Stimulated activated naive B cell treated with anti-CD40 and anti-IgM and Interleukin-4, amounts not matched to agents 10 μg/mL and 1 μg/mL and 100 μg/mL, for 72 hours (primary cell): ENCODE measurements at regions not wholly inside any gene's neighbourhood (a gene's known extent, or its start where the extent isn't known, plus 50 kb on each side); places are given as distances from the start of the nearest gene placed in this dataset.

ENCODE experiments used
- ATAC-seq, 2 donors: fragments of 150-1000 bp; cut with Tn5 transposase; replicated peaks; 2 replicates each; pipeline ENCODE4 v1.10.0; 2021; ENCODE audit warnings: moderate library complexity in 1 of 2
- DNase-seq: peaks from one replicate; pipeline ENCODE4 v3.0.0; 2021
- H3K27ac Mint-ChIP-seq: one replicate; pipeline ENCODE4 v1.8.0; 2022; ENCODE audit warnings: mild to moderate bottlenecking, mixed read lengths
- H3K27me3 Mint-ChIP-seq, 2 donors: one replicate each; pipeline ENCODE4 v1.8.0; 2022; ENCODE audit warnings: mixed read lengths in 2 of 2
- H3K36me3 Mint-ChIP-seq, 2 donors: one replicate each; pipeline ENCODE4 v1.8.0; 2022; ENCODE audit warnings: mixed read lengths in 2 of 2, mild to moderate bottlenecking in 1 of 2
- H3K4me1 Mint-ChIP-seq, 2 donors: one replicate each; pipeline ENCODE4 v1.8.0; 2022; ENCODE audit warnings: mixed read lengths in 2 of 2, mild to moderate bottlenecking in 1 of 2
- H3K4me3 Mint-ChIP-seq, 2 donors: one replicate each; pipeline ENCODE4 v1.8.0; 2022; ENCODE audit warnings: mild to moderate bottlenecking in 2 of 2, mixed read lengths in 2 of 2, moderate library complexity in 1 of 2
- H3K9me3 Mint-ChIP-seq, 2 donors: one replicate each; pipeline ENCODE4 v1.8.0; 2022; ENCODE audit warnings: mixed read lengths in 2 of 2, mild to moderate bottlenecking in 1 of 2

DNA sequence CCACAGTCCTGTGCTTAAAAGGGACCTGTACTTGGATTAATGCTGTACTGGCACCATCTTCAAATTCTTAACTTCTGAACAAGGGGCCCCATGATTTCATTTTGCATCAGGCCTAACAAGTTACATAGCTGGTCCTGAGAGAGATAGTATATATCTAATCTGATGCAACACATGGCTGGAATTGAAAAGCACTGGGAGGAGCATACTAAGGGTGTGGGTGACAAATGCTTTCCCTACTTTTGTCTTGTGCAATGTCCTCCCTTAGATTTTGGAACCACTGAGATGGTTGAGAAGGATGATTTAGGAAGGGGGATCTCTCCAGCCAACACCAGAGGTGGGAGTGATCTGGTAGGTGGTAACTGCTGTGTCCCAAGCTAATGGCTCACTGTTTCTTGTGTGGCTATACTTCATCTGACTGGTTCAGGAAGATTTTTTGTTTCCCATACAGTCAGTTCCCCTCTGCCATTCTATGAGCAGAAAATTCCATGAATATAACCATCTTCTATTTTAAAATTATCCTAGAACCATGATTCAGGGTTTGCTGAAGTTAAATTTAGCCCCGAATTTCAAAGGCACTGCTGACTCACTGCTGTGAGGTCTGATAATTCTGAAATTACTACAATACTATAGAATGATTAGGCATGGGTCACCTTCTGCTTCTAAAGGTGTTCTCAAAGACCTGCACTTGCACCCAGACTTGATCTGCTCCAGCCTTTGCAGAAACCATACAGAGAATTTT is 108.3 kb upstream of the NCKAP5 start:
- H3K27me3 Mint-ChIP-seq, result peaks cover 10 to 11% of the 10 kb centered on the region in 2 donors
- no peak overlapping the region for H3K27ac Mint-ChIP-seq
- no peaks in the 10 kb centered on the region for H3K4me1 Mint-ChIP-seq
- no peaks in the 10 kb centered on the region for H3K36me3 Mint-ChIP-seq
- ATAC-seq (no peak), DNase-seq (no peak)
- H3K9me3 Mint-ChIP-seq, result peaks cover 0 to 5% of the 10 kb centered on the region in 2 donors
- H3K4me3 Mint-ChIP-seq, result no peak overlapping the region

DNA sequence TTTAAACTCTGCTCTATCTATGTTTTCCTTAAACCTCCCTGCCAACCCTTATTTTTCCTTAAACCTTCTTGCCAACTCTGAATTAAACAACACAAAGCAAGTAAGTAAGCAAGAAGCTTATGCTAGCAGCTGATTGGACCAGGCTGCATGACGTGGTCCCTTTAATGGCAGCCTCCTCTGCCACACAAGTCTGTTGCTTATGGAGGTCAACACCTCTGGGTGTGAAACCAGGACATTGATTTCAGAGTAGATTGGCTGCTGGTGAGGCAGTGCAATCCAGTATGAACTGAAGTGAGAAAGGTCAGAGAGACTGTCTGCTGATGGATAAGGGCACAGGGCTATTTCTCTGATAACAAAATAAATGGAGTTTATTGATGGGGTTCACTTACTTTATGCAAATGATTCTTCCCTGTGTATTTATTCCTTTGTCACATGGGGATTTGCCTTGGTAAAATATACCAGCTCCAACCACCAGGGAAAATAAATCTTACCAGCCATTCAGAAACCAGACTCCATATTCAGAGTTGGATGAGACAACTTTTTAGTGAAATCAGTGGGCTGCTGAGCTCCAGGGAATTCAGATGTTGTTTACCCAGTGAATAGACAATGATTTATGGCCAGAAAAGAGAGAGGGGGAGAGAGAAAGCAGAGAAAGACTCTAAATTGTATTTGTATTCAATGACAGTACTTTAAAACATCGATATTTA is 112.2 kb upstream of the NCKAP5 start:
- DNase-seq (no peak), ATAC-seq (no peak)
- H3K4me3 Mint-ChIP-seq, result no peak overlapping the region
- H3K27me3 Mint-ChIP-seq, result peaks cover 3% of the 10 kb centered on the region in 2 donors
- H3K4me1 Mint-ChIP-seq, result no peaks in the 10 kb centered on the region
- no peak overlapping the region for H3K27ac Mint-ChIP-seq
- no peaks in the 10 kb centered on the region for H3K36me3 Mint-ChIP-seq
- H3K9me3 Mint-ChIP-seq, result peaks cover 0 to 2% of the 10 kb centered on the region in 2 donors

DNA sequence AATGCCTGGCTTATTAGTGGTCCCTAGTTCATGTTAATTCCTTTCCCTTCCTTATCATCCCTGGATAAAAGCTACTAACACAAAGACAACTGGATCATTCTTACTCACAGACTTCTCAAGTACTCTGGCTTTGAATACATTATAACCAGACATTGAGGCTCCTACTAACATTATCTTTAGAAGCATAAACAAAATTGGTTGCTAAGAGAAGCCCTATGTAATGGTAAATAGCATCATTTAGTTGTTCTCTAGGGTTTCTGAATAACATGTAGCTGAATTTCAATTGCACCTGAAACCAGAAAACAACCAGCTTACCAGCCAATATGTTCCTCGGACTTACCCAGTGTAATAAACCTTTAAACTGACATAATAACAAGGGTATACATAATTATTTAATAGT is 114.1 kb upstream of the NCKAP5 start:
- no peak overlapping the region for H3K4me3 Mint-ChIP-seq
- DNase-seq (no peak), ATAC-seq (no peak)
- H3K27ac Mint-ChIP-seq, result no peak overlapping the region
- no peaks in the 10 kb centered on the region for H3K36me3 Mint-ChIP-seq
- H3K9me3 Mint-ChIP-seq, result peaks cover 0 to 2% of the 10 kb centered on the region in 2 donors
- H3K4me1 Mint-ChIP-seq, result no peaks in the 10 kb centered on the region
- H3K27me3 Mint-ChIP-seq, result no peaks in the 10 kb centered on the region

DNA sequence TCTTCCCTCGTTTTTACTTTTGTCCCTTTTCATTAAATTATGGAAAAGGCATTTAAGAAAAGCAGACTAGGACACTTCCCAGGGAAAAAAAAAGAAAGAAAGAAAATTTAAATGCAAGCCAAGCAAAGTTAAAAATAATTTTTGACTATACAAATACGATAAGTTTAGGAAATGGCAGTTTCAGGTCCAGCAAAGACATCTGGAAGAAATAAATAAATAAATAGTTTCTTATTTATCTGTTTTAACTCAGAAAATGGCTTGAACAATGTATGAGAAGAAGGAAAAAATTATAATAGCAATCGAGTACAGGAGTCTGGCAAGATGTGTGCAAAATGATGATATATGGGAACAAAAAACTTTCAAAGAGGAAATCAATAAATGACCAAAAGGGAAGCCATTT is 114.6 kb upstream of the NCKAP5 start:
- ATAC-seq, result no peak
- H3K27me3 Mint-ChIP-seq, result peaks cover 0 to 5% of the 10 kb centered on the region in 2 donors
- DNase-seq, result no peak
- peaks cover 0 to 2% of the 10 kb centered on the region in 2 donors for H3K9me3 Mint-ChIP-seq
- H3K4me3 Mint-ChIP-seq, result no peak overlapping the region
- H3K27ac Mint-ChIP-seq, result no peak overlapping the region
- H3K36me3 Mint-ChIP-seq, result no peaks in the 10 kb centered on the region
- no peaks in the 10 kb centered on the region for H3K4me1 Mint-ChIP-seq

DNA sequence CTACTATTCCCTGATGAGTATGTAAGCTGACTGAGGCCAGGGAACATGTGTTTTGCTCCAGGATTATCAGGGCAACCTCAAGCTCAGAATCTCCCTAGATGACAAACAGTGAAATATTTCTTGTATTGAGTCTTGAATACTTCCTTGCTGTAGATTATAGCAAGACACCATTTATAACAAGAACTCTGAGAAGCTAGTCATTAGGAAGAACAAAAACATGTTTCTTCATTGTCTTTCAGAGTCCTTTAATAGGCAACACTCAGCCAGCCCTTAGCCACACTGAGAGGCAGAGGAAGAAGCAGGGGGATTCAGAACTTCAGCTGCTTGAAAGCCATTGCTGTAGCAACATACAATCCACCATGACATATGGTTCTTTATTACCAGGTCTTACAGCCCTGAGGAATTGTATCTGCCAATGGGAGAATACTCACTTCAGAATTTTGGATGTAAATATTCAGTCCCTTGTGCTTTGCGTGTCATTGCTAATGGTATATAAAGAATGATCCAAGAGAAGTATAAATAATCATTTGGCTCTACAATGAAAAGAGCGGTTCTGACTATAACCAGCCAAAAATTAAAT is 117.5 kb upstream of the NCKAP5 start:
- H3K27ac Mint-ChIP-seq, result no peak overlapping the region
- no peaks in the 10 kb centered on the region for H3K4me1 Mint-ChIP-seq
- peaks cover 0 to 10% of the 10 kb centered on the region in 2 donors for H3K27me3 Mint-ChIP-seq
- H3K36me3 Mint-ChIP-seq, result no peaks in the 10 kb centered on the region
- H3K4me3 Mint-ChIP-seq, result no peak overlapping the region
- no peaks in the 10 kb centered on the region for H3K9me3 Mint-ChIP-seq
- DNase-seq (no peak), ATAC-seq (no peak)

DNA sequence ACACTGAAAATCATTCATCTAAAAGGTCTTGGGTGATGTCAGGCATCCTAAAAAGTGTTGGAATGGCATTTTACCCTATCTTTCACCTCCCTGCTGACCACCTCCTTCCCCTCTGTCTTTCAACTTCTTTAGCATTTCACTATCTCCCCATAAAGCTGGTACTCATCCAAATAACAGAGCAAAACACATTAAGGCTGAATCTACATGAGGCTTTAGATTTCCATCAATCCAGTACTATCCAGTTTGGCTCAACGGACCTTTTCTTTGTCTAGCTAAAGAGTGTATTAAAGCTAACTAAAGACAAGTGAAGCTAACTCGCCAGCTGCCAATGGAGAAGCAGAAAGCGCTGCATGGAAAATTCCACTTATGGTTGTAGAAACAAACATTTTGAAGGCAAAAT is 122.5 kb upstream of the NCKAP5 start:
- Mint-ChIP-seq H3K27me3 (peaks cover 0 to 10% of the 10 kb centered on the region in 2 donors), H3K4me1 (no peaks in the 10 kb centered on the region), H3K27ac (no peak overlapping the region), H3K4me3 (no peak overlapping the region), H3K36me3 (no peaks in the 10 kb centered on the region), H3K9me3 (peaks cover 0 to 8% of the 10 kb centered on the region in 2 donors)
- no peak for DNase-seq
- ATAC-seq, result no peak

DNA sequence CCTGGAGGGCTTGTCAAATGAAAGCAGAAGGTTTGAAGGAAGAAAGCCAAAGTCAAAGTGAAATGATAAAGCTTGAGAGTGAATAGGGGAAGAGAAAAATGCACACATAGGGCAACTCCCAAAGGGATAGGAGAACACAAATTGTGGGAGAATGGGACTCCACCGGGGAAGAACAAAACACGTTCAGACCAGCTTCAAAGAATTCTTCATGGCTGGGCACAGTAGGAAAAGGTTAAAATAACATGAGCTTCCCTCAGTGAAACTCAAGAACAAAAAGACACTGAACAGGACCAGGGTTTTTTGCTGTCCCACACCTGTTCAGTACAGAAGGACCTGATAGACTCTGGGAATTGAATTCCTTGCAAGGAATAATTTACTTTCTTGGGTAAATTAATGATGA is 123.1 kb upstream of the NCKAP5 start:
- no peaks in the 10 kb centered on the region for H3K4me1 Mint-ChIP-seq
- peaks cover 0 to 10% of the 10 kb centered on the region in 2 donors for H3K27me3 Mint-ChIP-seq
- peaks cover 0 to 8% of the 10 kb centered on the region in 2 donors for H3K9me3 Mint-ChIP-seq
- ATAC-seq (no peak), DNase-seq (no peak)
- no peak overlapping the region for H3K4me3 Mint-ChIP-seq
- no peaks in the 10 kb centered on the region for H3K36me3 Mint-ChIP-seq
- no peak overlapping the region for H3K27ac Mint-ChIP-seq

DNA sequence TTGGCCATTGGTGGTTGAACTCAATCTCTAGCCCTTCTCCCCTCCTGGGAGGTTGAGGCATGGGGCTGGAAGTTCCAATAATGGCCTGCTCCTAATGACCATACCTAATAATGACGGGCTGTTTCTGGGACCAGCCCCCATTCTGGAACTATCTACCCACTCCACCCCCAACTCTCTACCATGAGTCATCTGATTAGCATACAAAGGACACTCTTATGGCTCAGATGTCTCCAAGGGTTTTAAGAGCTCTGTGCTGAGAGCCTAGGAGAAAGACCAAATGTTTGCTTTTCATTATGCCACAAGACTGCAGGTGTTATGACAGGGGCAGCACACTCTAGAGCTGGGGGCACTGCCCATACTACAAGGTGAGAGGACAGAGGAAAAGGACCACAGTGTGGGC is 137.0 kb upstream of the NCKAP5 start:
- no peak for DNase-seq
- Mint-ChIP-seq H3K4me1 (no peaks in the 10 kb centered on the region), H3K9me3 (peaks cover 4 to 6% of the 10 kb centered on the region in 2 donors), H3K36me3 (no peaks in the 10 kb centered on the region), H3K27ac (no peak overlapping the region), H3K4me3 (no peak overlapping the region), H3K27me3 (no peaks in the 10 kb centered on the region)
- ATAC-seq, result no peak

DNA sequence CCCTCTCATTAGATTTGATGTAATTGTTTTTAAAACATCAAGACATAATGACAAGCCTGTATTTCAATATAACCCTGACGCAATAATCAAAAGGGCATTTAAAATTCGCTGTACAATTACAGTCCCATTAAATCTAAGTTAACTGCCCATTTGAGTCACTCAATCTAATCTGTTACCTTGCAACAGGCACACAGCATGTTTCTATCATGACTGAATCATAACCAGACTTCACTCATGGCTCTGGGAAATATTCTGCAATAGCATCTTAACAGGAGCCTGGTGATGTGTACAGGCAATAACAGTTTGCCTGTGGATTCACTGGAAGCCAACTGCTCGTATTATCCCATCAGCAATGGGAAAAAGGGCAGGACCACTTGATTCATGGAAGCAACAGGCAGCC is 142.3 kb upstream of the NCKAP5 start:
- H3K9me3 Mint-ChIP-seq, result peaks cover 4 to 5% of the 10 kb centered on the region in 2 donors
- no peak for DNase-seq
- H3K27me3 Mint-ChIP-seq, result no peaks in the 10 kb centered on the region
- ATAC-seq, result no peak
- no peak overlapping the region for H3K4me3 Mint-ChIP-seq
- H3K27ac Mint-ChIP-seq, result no peak overlapping the region
- no peaks in the 10 kb centered on the region for H3K36me3 Mint-ChIP-seq
- no peaks in the 10 kb centered on the region for H3K4me1 Mint-ChIP-seq

DNA sequence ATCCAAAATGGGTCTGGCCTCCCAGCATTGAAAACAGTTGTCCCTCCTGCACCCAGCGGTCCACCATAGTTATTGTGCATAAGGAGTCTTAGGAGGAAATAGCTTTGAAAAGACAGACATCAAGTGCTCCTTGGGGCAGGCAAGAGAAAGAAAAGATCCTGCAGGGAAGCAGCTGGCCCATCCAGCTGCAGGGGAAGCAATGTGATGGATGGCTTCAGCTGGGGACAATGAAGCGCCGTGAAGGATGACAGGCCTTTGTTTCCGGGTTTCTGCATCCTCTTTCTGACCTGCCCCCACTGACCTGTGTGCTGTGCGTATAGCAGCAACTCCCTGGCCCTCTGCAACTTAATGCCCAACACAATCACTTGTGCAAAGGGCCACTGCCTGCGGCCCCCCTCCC is 142.9 kb upstream of the NCKAP5 start:
- no peaks in the 10 kb centered on the region for H3K36me3 Mint-ChIP-seq

DNA sequence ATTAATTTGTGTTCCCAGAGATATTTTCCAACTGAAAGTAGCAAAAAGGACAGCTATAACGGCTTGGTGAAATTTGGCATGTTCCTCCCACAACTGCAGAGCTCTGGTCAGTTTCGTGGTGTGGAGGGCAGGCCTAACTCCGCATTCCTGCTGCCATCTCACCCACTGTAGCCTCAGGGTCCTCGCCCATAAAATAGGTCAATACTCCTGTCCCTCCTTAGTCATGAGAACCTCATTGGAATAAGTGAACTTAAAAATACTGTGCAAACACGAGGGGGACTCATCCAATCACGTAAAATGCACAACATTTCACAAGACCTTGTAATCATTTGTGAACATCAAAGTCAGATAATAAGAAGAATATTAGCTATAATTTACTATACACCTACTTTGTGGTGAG is 143.5 kb upstream of the NCKAP5 start:
- no peak overlapping the region for H3K4me3 Mint-ChIP-seq

More for the DNA sequence above, 142.9 kb upstream of the NCKAP5 start:
- H3K9me3 Mint-ChIP-seq, result peaks cover 4 to 5% of the 10 kb centered on the region in 2 donors
- DNase-seq (no peak), ATAC-seq (no peak)
- H3K4me1 Mint-ChIP-seq, result no peaks in the 10 kb centered on the region
- H3K27me3 Mint-ChIP-seq, result no peaks in the 10 kb centered on the region
- H3K27ac Mint-ChIP-seq, result no peak overlapping the region
- no peak overlapping the region for H3K4me3 Mint-ChIP-seq

DNA sequence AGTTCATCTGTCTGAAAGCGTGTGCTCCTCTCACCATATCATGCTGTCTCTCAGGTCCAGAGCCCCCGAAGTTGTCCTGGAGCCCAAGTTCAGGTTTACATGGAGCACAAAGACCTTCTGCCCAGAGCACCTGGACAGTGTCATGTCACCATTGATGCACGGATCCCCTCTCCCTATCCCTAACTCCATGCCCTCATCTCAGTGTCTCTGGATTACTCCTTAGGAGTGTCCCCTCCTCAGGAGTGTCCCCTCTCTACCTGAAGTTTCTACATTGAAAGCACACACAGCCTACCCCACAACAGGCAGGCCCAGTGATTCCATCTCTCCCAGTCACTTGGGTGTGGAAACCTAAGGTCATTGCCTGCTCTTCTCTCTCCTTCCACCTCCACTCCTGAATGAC is 144.1 kb upstream of the NCKAP5 start:
- Mint-ChIP-seq H3K27me3 (peaks cover 0 to 6% of the 10 kb centered on the region in 2 donors), H3K27ac (no peak overlapping the region), H3K36me3 (no peaks in the 10 kb centered on the region), H3K4me1 (no peaks in the 10 kb centered on the region), H3K9me3 (peaks cover 4 to 5% of the 10 kb centered on the region in 2 donors), H3K4me3 (no peak overlapping the region)
- no peak for ATAC-seq
- no peak for DNase-seq

More for the DNA sequence above, 143.5 kb upstream of the NCKAP5 start:
- H3K27me3 Mint-ChIP-seq, result peaks cover 0 to 3% of the 10 kb centered on the region in 2 donors
- H3K9me3 Mint-ChIP-seq, result peaks cover 4 to 5% of the 10 kb centered on the region in 2 donors
- ATAC-seq, result no peak
- H3K27ac Mint-ChIP-seq, result no peak overlapping the region
- H3K4me1 Mint-ChIP-seq, result no peaks in the 10 kb centered on the region
- DNase-seq, result no peak
- H3K36me3 Mint-ChIP-seq, result no peaks in the 10 kb centered on the region

DNA sequence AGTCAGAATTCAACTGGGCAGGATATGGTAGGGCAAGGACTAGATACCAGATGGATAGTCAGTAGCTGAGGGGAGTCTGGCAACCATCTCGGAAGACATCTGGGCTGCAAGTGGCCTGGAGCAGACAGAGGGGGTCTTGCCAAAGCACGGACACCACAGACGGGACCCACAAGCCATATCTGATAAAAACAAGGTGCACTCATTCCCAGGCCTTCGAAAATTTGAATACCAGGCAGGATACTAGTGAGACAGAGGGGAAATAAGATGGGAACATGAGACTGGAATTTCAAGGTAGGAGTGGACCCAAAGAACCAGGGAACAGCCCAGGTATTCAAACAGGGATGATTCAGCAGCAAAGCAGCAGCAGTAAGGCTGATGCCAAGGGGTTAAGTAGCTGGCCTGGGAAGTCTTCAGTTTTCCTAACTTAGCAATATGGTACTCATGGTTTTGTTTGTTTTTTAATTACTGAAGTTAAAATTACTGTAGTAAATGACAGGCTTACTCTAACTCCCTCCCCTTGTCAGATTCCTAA is 144.9 kb upstream of the NCKAP5 start:
- H3K4me1 Mint-ChIP-seq, result no peaks in the 10 kb centered on the region
- ATAC-seq (no peak), DNase-seq (no peak)
- no peak overlapping the region for H3K4me3 Mint-ChIP-seq
- H3K27ac Mint-ChIP-seq, result no peak overlapping the region
- peaks cover 4 to 5% of the 10 kb centered on the region in 2 donors for H3K9me3 Mint-ChIP-seq
- H3K36me3 Mint-ChIP-seq, result no peaks in the 10 kb centered on the region
- peaks cover 0 to 6% of the 10 kb centered on the region in 2 donors for H3K27me3 Mint-ChIP-seq

DNA sequence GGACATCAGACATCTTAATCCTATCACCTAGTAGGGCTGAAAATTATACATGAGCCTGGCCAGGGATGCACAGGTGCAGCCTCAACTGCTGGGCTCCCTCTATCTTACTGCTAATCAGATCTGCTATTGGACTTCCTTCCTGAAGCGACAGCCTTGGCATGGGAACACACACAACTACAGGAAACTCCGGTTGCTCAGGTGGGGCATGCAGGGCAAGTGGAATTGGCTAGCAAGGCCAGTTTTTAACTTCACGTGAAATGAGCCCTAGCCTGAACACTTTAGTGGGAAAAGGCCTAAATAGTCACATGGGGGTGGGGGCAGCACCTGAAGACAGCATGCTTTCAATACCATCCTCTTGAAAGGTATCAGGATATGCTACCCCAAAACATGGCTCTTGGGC is 147.9 kb upstream of the NCKAP5 start:
- peaks cover 0 to 6% of the 10 kb centered on the region in 2 donors for H3K27me3 Mint-ChIP-seq
- no peak overlapping the region for H3K27ac Mint-ChIP-seq
- no peaks in the 10 kb centered on the region for H3K36me3 Mint-ChIP-seq
- H3K4me3 Mint-ChIP-seq, result no peak overlapping the region
- H3K4me1 Mint-ChIP-seq, result no peaks in the 10 kb centered on the region
- DNase-seq, result no peak
- no peaks in the 10 kb centered on the region for H3K9me3 Mint-ChIP-seq
- ATAC-seq, result no peak
